Smooth muscle cell (in vitro differentiated cells): ENCODE measurements at regions not wholly inside any gene's neighbourhood (a gene's known extent, or its start where the extent isn't known, plus 50 kb on each side); places are given as distances from the start of the nearest gene placed in this dataset.

Experiments
- DNase-seq: peaks from one replicate; lab custom pipeline; 2025; ENCODE audit not compliant: unreplicated experiment; lab: John Stamatoyannopoulos, UW
- H2AFZ ChIP-seq: fragments of 200-600 bp; sonication (generic); 2 replicates; pipeline ENCODE4 v1.6.0; 2016; ENCODE audit warnings: antibody characterized with exemption, low read depth, mild to moderate bottlenecking
- H3F3A ChIP-seq: fragments of 200-600 bp; sonication (generic); 2 replicates; pipeline ENCODE4 v1.6.0; 2017; ENCODE audit warnings: antibody characterized with exemption, low read depth
- H3K27ac ChIP-seq: fragments of 200-600 bp; sonication (generic); 2 replicates; pipeline ENCODE4 v1.5.1; 2016; ENCODE audit warnings: low read depth, mild to moderate bottlenecking
- H3K27me3 ChIP-seq: fragments of 200-600 bp; sonication (generic); 2 replicates; pipeline ENCODE4 v1.6.1; 2016; ENCODE audit warnings: low read depth, mild to moderate bottlenecking
- H3K36me3 ChIP-seq: fragments of 200-600 bp; sonication (generic); 2 replicates; pipeline ENCODE4 v1.5.1; 2016; ENCODE audit warnings: low read depth
- H3K4me1 ChIP-seq: fragments of 200-600 bp; sonication (generic); 2 replicates; pipeline ENCODE4 v1.5.1; 2016; ENCODE audit warnings: low read depth
- H3K4me2 ChIP-seq: fragments of 200-600 bp; sonication (generic); 2 replicates; pipeline ENCODE4 v1.6.0; 2016; ENCODE audit warnings: mild to moderate bottlenecking
- H3K4me3 ChIP-seq: fragments of 200-600 bp; sonication (generic); 2 replicates; pipeline ENCODE4 v1.5.1; 2016; ENCODE audit warnings: mild to moderate bottlenecking
- H3K79me2 ChIP-seq: fragments of 200-600 bp; sonication (generic); 2 replicates; pipeline ENCODE4 v1.6.0; 2016; ENCODE audit warnings: low read depth, mild to moderate bottlenecking
- H3K9ac ChIP-seq: fragments of 200-600 bp; sonication (generic); 2 replicates; pipeline ENCODE4 v1.6.0; 2016; ENCODE audit warnings: low read depth
- H3K9me3 ChIP-seq: fragments of 200-600 bp; sonication (generic); replicated peaks from 2 replicates; pipeline ENCODE4 v1.5.1; 2016; ENCODE audit warnings: low read depth
- H4K20me1 ChIP-seq: fragments of 200-600 bp; sonication (generic); 2 replicates; pipeline ENCODE4 v1.6.0; 2016; ENCODE audit warnings: low read depth
- WGBS: methylation state at CpG from one replicate; pipeline ENCODE4 v1.1.7; 2016; ENCODE audit warnings: low lambda C conversion rate; 5-methylcytosine and 5-hydroxymethylcytosine counted together
- TF ChIP-seq, protein P1 (sequence below): fragments of 200-600 bp; sonication (generic); IDR thresholded peaks from 2 replicates; pipeline ENCODE4 v1.5.1; 2017; ENCODE audit warnings: borderline replicate concordance, mild to moderate bottlenecking, antibody characterized with exemption; ENCODE audit not compliant: insufficient read depth, poor library complexity, severe bottlenecking

DNA sequence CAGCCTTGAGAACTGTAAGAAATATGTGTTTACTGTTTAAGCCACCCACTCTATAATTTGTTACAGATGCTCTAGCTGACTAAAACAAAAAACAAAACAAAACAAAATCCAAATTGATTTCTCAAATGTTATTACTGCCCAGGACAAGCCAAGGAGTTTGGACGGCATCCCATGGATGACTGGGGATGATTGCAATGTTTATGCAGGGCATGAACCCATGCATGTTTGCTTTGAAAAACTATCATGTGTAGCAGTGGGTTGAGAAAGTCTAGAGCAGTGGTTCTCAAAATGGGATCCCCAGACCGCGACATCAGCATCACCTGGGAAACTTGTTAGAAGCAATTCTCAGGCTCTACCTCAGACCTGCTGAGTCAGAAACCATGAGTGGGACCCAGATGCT lies 223.2 kb upstream of the PSMD7 start:
- no peak for DNase-seq
- no peaks in the 10 kb centered on the region for H3K79me2 ChIP-seq

DNA sequence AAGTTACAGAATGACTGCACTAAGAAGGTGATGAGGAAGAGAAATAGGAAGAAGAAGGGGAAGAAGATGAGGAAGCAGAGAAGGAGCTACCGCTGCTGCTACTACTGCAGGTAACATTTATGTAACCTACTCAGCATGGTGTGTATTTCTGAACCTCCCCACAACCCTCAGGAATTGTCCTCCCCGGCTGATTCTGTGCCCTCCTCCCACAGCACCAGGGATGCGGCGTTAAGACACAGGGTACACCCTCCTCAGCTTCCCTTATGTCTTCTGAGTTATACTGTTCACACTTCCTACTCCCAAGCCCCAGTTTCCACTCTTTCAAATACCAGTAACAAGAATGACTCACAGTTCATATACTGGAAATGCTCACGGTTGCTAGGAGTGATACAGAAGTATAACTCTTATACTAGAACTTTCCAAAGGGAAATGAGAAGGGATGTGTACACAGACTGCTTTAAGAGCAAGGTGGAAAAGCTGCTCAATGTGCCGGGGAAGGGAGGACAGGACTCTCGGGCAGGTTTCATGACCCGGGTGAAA lies 224.5 kb upstream of the PSMD7 start:
- Histone ChIP-seq H2AFZ (no peak overlapping the region), H3K9ac (no peak overlapping the region), H3K4me2 (no peak overlapping the region), H3K4me1 (no peaks in the 10 kb centered on the region), H3F3A (no peaks in the 10 kb centered on the region), H3K36me3 (no peaks in the 10 kb centered on the region), H3K9me3 (no peaks in the 10 kb centered on the region), H3K27ac (no peak overlapping the region), H4K20me1 (no peaks in the 10 kb centered on the region), H3K79me2 (no peaks in the 10 kb centered on the region), H3K4me3 (no peak overlapping the region), H3K27me3 (no peaks in the 10 kb centered on the region)
- TF ChIP-seq, protein P1, sequence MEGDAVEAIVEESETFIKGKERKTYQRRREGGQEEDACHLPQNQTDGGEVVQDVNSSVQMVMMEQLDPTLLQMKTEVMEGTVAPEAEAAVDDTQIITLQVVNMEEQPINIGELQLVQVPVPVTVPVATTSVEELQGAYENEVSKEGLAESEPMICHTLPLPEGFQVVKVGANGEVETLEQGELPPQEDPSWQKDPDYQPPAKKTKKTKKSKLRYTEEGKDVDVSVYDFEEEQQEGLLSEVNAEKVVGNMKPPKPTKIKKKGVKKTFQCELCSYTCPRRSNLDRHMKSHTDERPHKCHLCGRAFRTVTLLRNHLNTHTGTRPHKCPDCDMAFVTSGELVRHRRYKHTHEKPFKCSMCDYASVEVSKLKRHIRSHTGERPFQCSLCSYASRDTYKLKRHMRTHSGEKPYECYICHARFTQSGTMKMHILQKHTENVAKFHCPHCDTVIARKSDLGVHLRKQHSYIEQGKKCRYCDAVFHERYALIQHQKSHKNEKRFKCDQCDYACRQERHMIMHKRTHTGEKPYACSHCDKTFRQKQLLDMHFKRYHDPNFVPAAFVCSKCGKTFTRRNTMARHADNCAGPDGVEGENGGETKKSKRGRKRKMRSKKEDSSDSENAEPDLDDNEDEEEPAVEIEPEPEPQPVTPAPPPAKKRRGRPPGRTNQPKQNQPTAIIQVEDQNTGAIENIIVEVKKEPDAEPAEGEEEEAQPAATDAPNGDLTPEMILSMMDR = no peak
- DNase-seq = no peak
- WGBS = 76% methylated on average over 8 of the region's 8 CpGs

More for the DNA sequence above, 223.2 kb upstream of the PSMD7 start:
- TF ChIP-seq, protein P1 = no peak
- no peak overlapping the region for H3K9ac ChIP-seq
- no peak overlapping the region for H2AFZ ChIP-seq
- no peak overlapping the region for H3K4me2 ChIP-seq
- no peak overlapping the region for H3K27ac ChIP-seq
- no peaks in the 10 kb centered on the region for H3K4me1 ChIP-seq
- no peaks in the 10 kb centered on the region for H3K9me3 ChIP-seq
- H3F3A ChIP-seq = no peaks in the 10 kb centered on the region
- H4K20me1 ChIP-seq = no peaks in the 10 kb centered on the region
- no peaks in the 10 kb centered on the region for H3K27me3 ChIP-seq
- H3K36me3 ChIP-seq = no peaks in the 10 kb centered on the region
- WGBS = 95% methylated on average over 3 of the region's 3 CpGs
- H3K4me3 ChIP-seq = no peak overlapping the region

DNA sequence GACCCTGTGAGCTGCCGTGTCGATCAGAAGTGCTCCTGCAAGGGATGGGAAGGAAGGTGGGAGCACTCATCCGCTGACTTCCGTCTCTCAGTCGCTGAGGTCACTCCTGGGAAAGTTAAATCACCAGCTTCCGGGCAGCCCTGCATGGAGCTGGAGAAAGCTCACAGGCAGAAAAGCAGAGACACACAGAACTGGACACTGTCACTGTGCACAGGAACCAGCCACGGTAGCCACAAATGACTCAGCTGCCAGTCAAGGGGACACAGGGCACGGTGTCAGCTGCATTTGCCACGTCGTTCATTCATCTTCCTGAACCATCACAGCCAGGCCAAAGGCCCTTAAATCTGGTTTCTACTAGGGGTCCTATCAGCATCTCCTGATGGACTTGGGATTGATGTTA lies 226.4 kb upstream of the PSMD7 start:
- Histone ChIP-seq H3F3A (no peaks in the 10 kb centered on the region), H3K79me2 (no peaks in the 10 kb centered on the region), H2AFZ (no peak overlapping the region), H3K27me3 (no peaks in the 10 kb centered on the region), H3K36me3 (no peaks in the 10 kb centered on the region), H3K4me3 (no peak overlapping the region), H3K4me2 (no peak overlapping the region), H4K20me1 (no peaks in the 10 kb centered on the region), H3K9ac (no peak overlapping the region), H3K4me1 (peaks cover 16% of the 10 kb centered on the region), H3K27ac (no peak overlapping the region), H3K9me3 (no peaks in the 10 kb centered on the region)
- no peak for DNase-seq
- TF ChIP-seq, protein P1 = no peak
- 88% methylated on average over 10 of the region's 10 CpGs for WGBS

DNA sequence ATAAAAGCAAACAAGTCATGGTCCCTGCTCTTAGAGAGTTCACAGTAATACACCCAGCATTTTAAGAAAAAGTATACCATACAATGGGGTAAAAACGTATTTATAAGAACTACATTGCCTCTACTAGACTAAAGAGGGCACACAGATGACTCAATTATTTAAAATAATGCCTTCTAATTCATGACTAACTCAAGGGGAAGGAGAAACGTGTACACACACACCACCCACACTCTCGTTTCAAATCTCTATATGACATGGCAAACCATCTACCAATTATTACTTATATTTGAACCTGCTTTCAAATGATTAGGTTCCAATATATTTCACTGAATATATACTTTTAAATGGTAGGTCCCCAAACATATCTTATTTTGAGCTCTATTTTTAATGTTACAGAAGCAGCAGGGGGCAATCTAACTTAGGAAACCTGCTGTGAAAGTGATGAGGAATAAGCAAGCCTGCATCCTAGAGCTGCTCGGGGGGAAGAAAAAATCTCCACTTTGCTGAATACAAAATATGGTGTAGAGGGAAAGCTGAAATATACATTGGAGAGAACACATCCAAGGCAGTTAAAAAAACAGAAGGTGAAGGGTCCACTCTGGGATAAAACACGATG lies 232.4 kb upstream of the PSMD7 start:
- Histone ChIP-seq H3K4me2 (no peak overlapping the region), H3K27ac (no peak overlapping the region), H3K4me3 (no peak overlapping the region), H3K4me1 (peaks cover 19% of the 10 kb centered on the region), H2AFZ (no peak overlapping the region), H3K79me2 (no peaks in the 10 kb centered on the region), H3F3A (no peaks in the 10 kb centered on the region), H3K36me3 (no peaks in the 10 kb centered on the region), H4K20me1 (no peaks in the 10 kb centered on the region), H3K9ac (no peak overlapping the region), H3K9me3 (no peaks in the 10 kb centered on the region), H3K27me3 (no peaks in the 10 kb centered on the region)
- DNase-seq = no peak
- WGBS = 63% methylated on average over 5 of the region's 5 CpGs
- TF ChIP-seq, protein P1 = peak; percentile 10
